HUDEP-2 (cell line): ENCODE measurements at regions not wholly inside any gene's neighbourhood (a gene's known extent, or its start where the extent isn't known, plus 50 kb on each side); places are given as distances from the start of the nearest gene placed in this dataset.
A peak's percentile ranks its signal among the peaks of the same experiment; 100 is the strongest.

ENCODE experiments used
- DNase-seq, 76 experiments: peaks; one replicate each; lab custom pipeline; 2025; ENCODE audit not compliant: unreplicated experiment in 76 of 76; lab: John Stamatoyannopoulos, UW

- DNase-seq = no peak
Observed at GRCh38 chr20:63145156-63145555, 70.8 kb downstream of the YTHDF1 start.

GRCh38 chr20:63142933-63143332 lies 73.0 kb downstream of the YTHDF1 start:
- no peak for DNase-seq

GRCh38 chr20:63141531-63141930 lies 74.4 kb downstream of the YTHDF1 start:
- no peak for DNase-seq

- DNase-seq = no peak
Observed at GRCh38 chr20:63140514-63141433, 75.2 kb downstream of the YTHDF1 start.

GRCh38 chr20:63139837-63140236 lies 76.1 kb downstream of the YTHDF1 start:
- no peak for DNase-seq

- DNase-seq = no peak
Observed at GRCh38 chr20:63139356-63139755, 76.6 kb downstream of the YTHDF1 start.

- DNase-seq = no peak
Observed at GRCh38 chr20:63138855-63139341, 77.0 kb downstream of the YTHDF1 start.

GRCh38 chr20:63137851-63138415 lies 78.0 kb downstream of the YTHDF1 start:
- no peak for DNase-seq

- DNase-seq = no peak
Observed at GRCh38 chr20:63136296-63136695, 79.6 kb downstream of the YTHDF1 start.

- peak in 1 of 76 experiments; percentile 7 for DNase-seq
Observed at GRCh38 chr20:63135411-63135810, 80.5 kb downstream of the YTHDF1 start.

GRCh38 chr20:63134711-63135361 lies 81.1 kb downstream of the YTHDF1 start:
- peak in 1 of 76 experiments; percentile 17 for DNase-seq

- no peak for DNase-seq
Observed at GRCh38 chr20:63134201-63134612, 81.7 kb downstream of the YTHDF1 start.

GRCh38 chr20:63133481-63134091 lies 82.3 kb downstream of the YTHDF1 start:
- no peak for DNase-seq

GRCh38 chr20:63132715-63133471 lies 83.0 kb downstream of the YTHDF1 start:
- DNase-seq = no peak

- no peak for DNase-seq
Observed at GRCh38 chr20:63132131-63132714, 83.7 kb downstream of the YTHDF1 start.

GRCh38 chr20:63130658-63131577 lies 85.0 kb downstream of the YTHDF1 start:
- DNase-seq = no peak

- no peak for DNase-seq
Observed at GRCh38 chr20:63129991-63130657, 85.8 kb downstream of the YTHDF1 start.

- DNase-seq = no peak
Observed at GRCh38 chr20:63129376-63129965, 86.5 kb downstream of the YTHDF1 start.
